B cell (primary cell): ENCODE measurements at regions not wholly inside any gene's neighbourhood (a gene's known extent, or its start where the extent isn't known, plus 50 kb on each side); places are given as distances from the start of the nearest gene placed in this dataset.

Experiments
- CTCF ChIP-seq: fragments of 200-600 bp; IDR thresholded peaks from one replicate; pipeline ENCODE4 v1.8.0; 2022; ENCODE audit warnings: antibody characterized with exemption, mild to moderate bottlenecking
- EZH2 ChIP-seq: IDR thresholded peaks from 2 replicates; pipeline ENCODE4 v1.6.1; 2012; ENCODE audit warnings: borderline replicate concordance, low read depth, mild to moderate bottlenecking, moderate library complexity, low read length; ENCODE audit not compliant: insufficient read depth, poor library complexity, severe bottlenecking

GRCh38 chr11:70527429-70528045 lies 129.2 kb downstream of the CTTN start:
- TF ChIP-seq CTCF, result no peak
- TF ChIP-seq EZH2, result no peak
